ENCODE measurements at regions not wholly inside any gene's neighbourhood (a gene's known extent, or its start where the extent isn't known, plus 50 kb on each side); places are given as distances from the start of the nearest gene placed in this dataset.
A peak's percentile ranks its signal among the peaks of the same experiment; 100 is the strongest.

DNA sequence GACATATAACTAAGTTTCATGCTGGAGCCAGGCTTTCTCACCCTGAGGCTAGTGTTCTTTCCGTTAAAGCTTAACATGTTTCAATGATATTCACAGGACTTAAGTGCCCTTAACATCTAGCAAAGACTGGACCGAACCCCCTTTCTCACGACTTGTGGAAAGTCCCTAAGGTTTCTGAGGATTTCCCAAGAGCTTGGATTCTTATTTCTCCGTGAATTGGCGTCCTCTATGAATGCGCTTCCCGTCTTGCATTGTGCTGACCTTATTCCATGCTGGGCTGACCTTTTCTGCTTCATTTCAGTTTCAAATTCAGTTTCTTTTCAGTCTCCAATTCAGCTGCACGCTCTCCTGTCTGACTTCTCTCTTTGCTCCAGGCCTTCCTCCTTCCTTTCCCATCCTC, 206.4 kb downstream of the HS3ST3A1 start:
- no peaks in the 10 kb centered on the region for H3K27me3 Mint-ChIP-seq (ENCODE audit: insufficient read depth, unreplicated experiment)
- H3K36me3 Mint-ChIP-seq (ENCODE audit: insufficient read depth, unreplicated experiment): peaks cover 22% of the 10 kb centered on the region
- peak; percentile 93 for DNase-seq (ENCODE audit: unreplicated experiment)
- H3K9me3 Mint-ChIP-seq (ENCODE audit: unreplicated experiment): no peaks in the 10 kb centered on the region
- intact Hi-C loops (cut with micrococcal nuclease): loop anchor here (2.0 to 10.0 kb wide), 2 partner anchors 49 to 149 kb away; no protein-coding TSS in a partner anchor
- POLR2A ChIA-PET: interaction anchor here (0.6 to 3.5 kb wide), 23 partner anchors 10 to 906 kb away, joined by 3 to 34 read pairs (median 4); partner anchors contain the start of genes ELAC2 and HS3ST3B1
- BruUV-seq (replicated peaks): TSS peak; percentile 88
- H3K4me1 Mint-ChIP-seq (ENCODE audit: insufficient read depth, unreplicated experiment): peaks cover 27% of the 10 kb centered on the region
- H3K27ac Mint-ChIP-seq (ENCODE audit: low read depth, unreplicated experiment): peak overlapping the region; percentile 65
- CTCF ChIA-PET: interaction anchor here (0.6 to 1.6 kb wide), 6 partner anchors 19 to 1411 kb away, joined by 3 to 4 read pairs (median 4); no protein-coding TSS in a partner anchor
- TF ChIP-seq, protein P1, sequence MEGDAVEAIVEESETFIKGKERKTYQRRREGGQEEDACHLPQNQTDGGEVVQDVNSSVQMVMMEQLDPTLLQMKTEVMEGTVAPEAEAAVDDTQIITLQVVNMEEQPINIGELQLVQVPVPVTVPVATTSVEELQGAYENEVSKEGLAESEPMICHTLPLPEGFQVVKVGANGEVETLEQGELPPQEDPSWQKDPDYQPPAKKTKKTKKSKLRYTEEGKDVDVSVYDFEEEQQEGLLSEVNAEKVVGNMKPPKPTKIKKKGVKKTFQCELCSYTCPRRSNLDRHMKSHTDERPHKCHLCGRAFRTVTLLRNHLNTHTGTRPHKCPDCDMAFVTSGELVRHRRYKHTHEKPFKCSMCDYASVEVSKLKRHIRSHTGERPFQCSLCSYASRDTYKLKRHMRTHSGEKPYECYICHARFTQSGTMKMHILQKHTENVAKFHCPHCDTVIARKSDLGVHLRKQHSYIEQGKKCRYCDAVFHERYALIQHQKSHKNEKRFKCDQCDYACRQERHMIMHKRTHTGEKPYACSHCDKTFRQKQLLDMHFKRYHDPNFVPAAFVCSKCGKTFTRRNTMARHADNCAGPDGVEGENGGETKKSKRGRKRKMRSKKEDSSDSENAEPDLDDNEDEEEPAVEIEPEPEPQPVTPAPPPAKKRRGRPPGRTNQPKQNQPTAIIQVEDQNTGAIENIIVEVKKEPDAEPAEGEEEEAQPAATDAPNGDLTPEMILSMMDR (IDR thresholded peaks at IDR 0.05; ENCODE audit: unreplicated experiment): no peak
- peak overlapping the region; percentile 40 for H3K4me3 Mint-ChIP-seq (ENCODE audit: unreplicated experiment)

DNA sequence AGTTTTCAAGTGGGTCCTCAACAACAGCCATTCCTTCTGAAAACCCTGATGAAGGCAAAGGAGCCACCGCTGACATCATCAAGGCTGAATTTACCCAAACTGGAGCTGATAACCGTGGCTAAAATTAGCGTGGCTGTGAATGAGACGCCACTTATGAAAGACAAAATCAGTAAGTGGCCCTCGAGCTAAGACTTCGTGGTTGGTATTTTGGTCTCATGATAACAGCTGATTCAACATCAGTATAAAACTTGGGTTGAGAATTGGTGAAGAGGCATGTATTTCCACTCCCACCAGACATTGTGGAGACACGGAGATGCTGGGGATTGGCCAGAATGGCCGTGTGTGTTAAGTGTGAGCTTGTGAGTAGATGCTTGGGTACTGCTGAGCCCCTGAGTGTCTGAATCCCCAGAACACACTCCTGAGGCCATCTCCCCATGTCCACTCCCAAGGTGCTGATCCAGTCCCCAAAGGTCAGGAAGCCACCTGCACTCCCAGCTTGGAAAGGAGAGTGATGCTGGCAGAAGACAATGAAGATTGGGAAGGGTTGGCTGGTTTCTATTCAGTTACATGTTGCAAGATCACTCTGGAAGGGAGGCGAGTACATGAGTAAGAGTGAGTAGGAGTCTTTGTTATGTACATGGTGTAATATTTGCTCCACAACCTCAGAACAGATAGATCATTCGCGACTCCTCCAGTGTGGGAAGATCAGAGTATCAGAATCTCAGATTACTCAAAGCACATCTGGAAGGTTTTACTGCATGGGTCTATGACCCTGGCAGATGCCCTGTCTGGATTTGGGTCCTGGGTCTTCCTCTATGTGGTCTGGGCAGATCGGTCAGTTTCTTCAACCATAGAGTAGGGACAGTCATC, 207.7 kb downstream of the HS3ST3A1 start:
- TF ChIP-seq, protein P1 (IDR thresholded peaks at IDR 0.05; ENCODE audit: unreplicated experiment): no peak
- ChIA-PET CTCF (interaction anchor here (0.6 to 1.1 kb wide), 7 partner anchors 31 to 429 kb away, joined by 3 to 4 read pairs (median 3); no protein-coding TSS in a partner anchor), POLR2A (interaction anchor here (0.6 to 3.5 kb wide), 12 partner anchors 10 to 1983 kb away, joined by 3 to 34 read pairs (median 5); partner anchors contain the start of gene ELAC2)
- intact Hi-C loops (cut with micrococcal nuclease): loop anchor here (2.0 to 10.0 kb wide), 2 partner anchors 47 to 151 kb away; no protein-coding TSS in a partner anchor
- no TSS peak for BruUV-seq (replicated peaks)
- Mint-ChIP-seq H3K36me3 (ENCODE audit: insufficient read depth, unreplicated experiment) (peaks cover 22% of the 10 kb centered on the region), H3K27ac (ENCODE audit: low read depth, unreplicated experiment) (peak overlapping the region; percentile 65), H3K27me3 (ENCODE audit: insufficient read depth, unreplicated experiment) (no peaks in the 10 kb centered on the region), H3K4me1 (ENCODE audit: insufficient read depth, unreplicated experiment) (peaks cover 27% of the 10 kb centered on the region), H3K4me3 (ENCODE audit: unreplicated experiment) (no peak overlapping the region), H3K9me3 (ENCODE audit: unreplicated experiment) (no peaks in the 10 kb centered on the region)
- DNase-seq (ENCODE audit: unreplicated experiment): peak; percentile 95

DNA sequence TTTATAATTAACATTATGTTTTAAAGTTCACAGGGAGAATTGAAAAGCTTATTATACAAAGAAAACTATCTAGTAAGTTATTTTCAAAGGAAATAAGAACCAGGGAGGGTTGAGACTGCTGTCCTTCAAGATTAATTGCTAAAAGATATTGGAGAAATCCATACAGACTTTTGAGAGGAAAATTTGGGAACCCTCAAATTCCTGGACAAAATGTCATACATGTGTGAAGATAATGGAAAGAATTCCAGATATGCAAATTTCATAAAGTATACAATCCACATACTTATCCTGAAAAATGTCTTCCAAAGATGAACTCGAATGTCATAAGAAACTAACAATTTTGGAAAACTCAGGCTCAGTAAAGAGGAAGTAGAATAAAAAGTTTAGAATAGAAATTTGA, 213.8 kb downstream of the HS3ST3A1 start:
- CTCF ChIA-PET: no interaction called here
- POLR2A ChIA-PET: interaction anchor here (1.3 kb wide), 1 partner anchor 9 kb away, joined by 3 read pairs; no protein-coding TSS in a partner anchor
- no TSS peak for BruUV-seq (replicated peaks)

More for the DNA sequence above, 213.8 kb downstream of the HS3ST3A1 start:
- intact Hi-C loops (cut with micrococcal nuclease): no loop called here
- DNase-seq (ENCODE audit: unreplicated experiment): no peak
- H3K4me3 Mint-ChIP-seq (ENCODE audit: unreplicated experiment): no peak overlapping the region
- TF ChIP-seq, protein P1 (IDR thresholded peaks at IDR 0.05; ENCODE audit: unreplicated experiment): no peak
- peaks cover 7% of the 10 kb centered on the region for H3K4me1 Mint-ChIP-seq (ENCODE audit: insufficient read depth, unreplicated experiment)
- H3K9me3 Mint-ChIP-seq (ENCODE audit: unreplicated experiment): no peaks in the 10 kb centered on the region
- H3K27me3 Mint-ChIP-seq (ENCODE audit: insufficient read depth, unreplicated experiment): no peaks in the 10 kb centered on the region
- H3K27ac Mint-ChIP-seq (ENCODE audit: low read depth, unreplicated experiment): no peak overlapping the region
- H3K36me3 Mint-ChIP-seq (ENCODE audit: insufficient read depth, unreplicated experiment): peaks cover 7% of the 10 kb centered on the region
